ENCODE measurements at regions not wholly inside any gene's neighbourhood (a gene's known extent, or its start where the extent isn't known, plus 50 kb on each side); places are given as distances from the start of the nearest gene placed in this dataset.

DNA sequence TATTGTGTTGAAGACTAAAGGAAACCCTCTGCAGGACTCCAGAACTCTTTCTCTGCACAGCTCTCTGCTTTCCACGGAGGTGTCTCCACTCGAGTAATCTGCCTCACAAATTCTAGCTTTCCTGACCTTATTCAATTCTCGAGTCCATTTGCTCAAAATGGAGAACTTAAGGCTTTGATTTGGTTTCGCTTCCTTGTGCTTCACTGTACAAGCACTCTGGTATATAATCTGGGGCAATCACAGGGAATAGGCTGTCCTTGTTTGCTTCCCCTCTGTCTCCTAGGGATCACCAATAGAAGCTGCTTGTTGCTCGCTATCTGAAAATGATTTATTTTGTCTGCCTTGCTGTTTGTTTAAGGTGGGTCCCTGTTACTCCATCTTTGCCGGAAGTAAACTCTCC lies 129.1 kb upstream of the DOCK10 start:
- no peak for ATAC-seq
- intact Hi-C loops (cut with DNase I) = no loop called here

GRCh38 chr2:225170162-225170561 lies 127.9 kb upstream of the DOCK10 start:
- ATAC-seq (no peak), DNase-seq (no peak)
- no peak overlapping the region for H3K4me3 ChIP-seq
- H3K9me3 ChIP-seq = no peaks in the 10 kb centered on the region
- no peaks in the 10 kb centered on the region for H3K36me3 ChIP-seq
- intact Hi-C loops (cut with DNase I) = no loop called here
- no peaks in the 10 kb centered on the region for H3K27me3 ChIP-seq
- no peaks in the 10 kb centered on the region for H3K4me1 ChIP-seq
- H3K27ac ChIP-seq = no peak overlapping the region
- 89 to 91% methylated on average over 1 of the region's 1 CpG for WGBS, 2 donors
- TF ChIP-seq, protein P1, sequence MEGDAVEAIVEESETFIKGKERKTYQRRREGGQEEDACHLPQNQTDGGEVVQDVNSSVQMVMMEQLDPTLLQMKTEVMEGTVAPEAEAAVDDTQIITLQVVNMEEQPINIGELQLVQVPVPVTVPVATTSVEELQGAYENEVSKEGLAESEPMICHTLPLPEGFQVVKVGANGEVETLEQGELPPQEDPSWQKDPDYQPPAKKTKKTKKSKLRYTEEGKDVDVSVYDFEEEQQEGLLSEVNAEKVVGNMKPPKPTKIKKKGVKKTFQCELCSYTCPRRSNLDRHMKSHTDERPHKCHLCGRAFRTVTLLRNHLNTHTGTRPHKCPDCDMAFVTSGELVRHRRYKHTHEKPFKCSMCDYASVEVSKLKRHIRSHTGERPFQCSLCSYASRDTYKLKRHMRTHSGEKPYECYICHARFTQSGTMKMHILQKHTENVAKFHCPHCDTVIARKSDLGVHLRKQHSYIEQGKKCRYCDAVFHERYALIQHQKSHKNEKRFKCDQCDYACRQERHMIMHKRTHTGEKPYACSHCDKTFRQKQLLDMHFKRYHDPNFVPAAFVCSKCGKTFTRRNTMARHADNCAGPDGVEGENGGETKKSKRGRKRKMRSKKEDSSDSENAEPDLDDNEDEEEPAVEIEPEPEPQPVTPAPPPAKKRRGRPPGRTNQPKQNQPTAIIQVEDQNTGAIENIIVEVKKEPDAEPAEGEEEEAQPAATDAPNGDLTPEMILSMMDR (IDR thresholded peaks at IDR 0.05) = no peak

More for the DNA sequence above, 129.1 kb upstream of the DOCK10 start:
- H3K4me3 ChIP-seq = no peak overlapping the region
- no peaks in the 10 kb centered on the region for H3K36me3 ChIP-seq
- no peaks in the 10 kb centered on the region for H3K4me1 ChIP-seq
- H3K9me3 ChIP-seq = no peaks in the 10 kb centered on the region
- no peak overlapping the region for H3K27ac ChIP-seq
- DNase-seq = no peak
- 79 to 84% methylated on average over 6 of the region's 6 CpGs for WGBS, 2 donors
- TF ChIP-seq, protein P1 (IDR thresholded peaks at IDR 0.05) = no peak
- no peaks in the 10 kb centered on the region for H3K27me3 ChIP-seq

- Histone ChIP-seq H3K27me3 (no peaks in the 10 kb centered on the region), H3K4me1 (no peaks in the 10 kb centered on the region), H3K36me3 (no peaks in the 10 kb centered on the region), H3K9me3 (no peaks in the 10 kb centered on the region), H3K4me3 (no peak overlapping the region), H3K27ac (no peak overlapping the region)
- intact Hi-C loops (cut with DNase I) = no loop called here
- DNase-seq (no peak), ATAC-seq (no peak)
- 73 to 86% methylated on average over 4 of the region's 4 CpGs for WGBS, 2 donors
- TF ChIP-seq, protein P1 (IDR thresholded peaks at IDR 0.05) = no peak
These were observed 127.1 kb upstream of the DOCK10 start for GRCh38 chr2:225169396-225169795.

DNA sequence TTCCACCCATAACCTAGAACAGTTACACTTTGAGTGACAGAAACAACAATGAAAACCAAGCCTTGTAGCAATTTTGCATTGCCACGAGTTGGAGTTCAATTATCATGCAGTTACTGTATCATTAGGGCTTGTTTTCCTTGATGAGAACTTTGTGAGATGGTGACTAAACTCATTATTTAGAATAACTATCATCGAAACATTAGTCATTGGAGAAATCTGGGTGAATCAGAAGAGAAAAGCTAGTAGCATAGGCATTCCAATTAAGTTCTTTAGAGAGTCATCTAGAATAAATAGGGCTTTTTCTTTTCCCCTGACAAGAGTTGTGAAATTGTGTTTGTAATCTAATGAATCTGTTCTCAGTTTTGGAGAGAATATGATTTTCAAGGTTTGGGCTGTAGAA lies 122.8 kb upstream of the DOCK10 start:
- no peak for DNase-seq
- H3K27ac ChIP-seq = no peak overlapping the region
- no peaks in the 10 kb centered on the region for H3K9me3 ChIP-seq
- H3K4me1 ChIP-seq = no peaks in the 10 kb centered on the region
- 58 to 64% methylated on average over 2 of the region's 2 CpGs for WGBS, 2 donors
- no peak for ATAC-seq
- no peak overlapping the region for H3K4me3 ChIP-seq
- no peaks in the 10 kb centered on the region for H3K27me3 ChIP-seq
- no peaks in the 10 kb centered on the region for H3K36me3 ChIP-seq
- intact Hi-C loops (cut with DNase I) = no loop called here
- TF ChIP-seq, protein P1 (IDR thresholded peaks at IDR 0.05) = no peak
